ENCODE measurements at regions not wholly inside any gene's neighbourhood (a gene's known extent, or its start where the extent isn't known, plus 50 kb on each side); places are given as distances from the start of the nearest gene placed in this dataset.
"Not testable (repeated sequence)": the region's sequence is repeated elsewhere in the genome, so short reads cannot be mapped to it uniquely, and the experiment has no call there.

- not testable (repeated sequence) for DNase-seq (ENCODE audit: low read depth in 2 of 2)
These were observed 142.1 kb downstream of the SPATA31A6 start for GRCh38 chr9:42325561-42325960.

- not testable (repeated sequence) for DNase-seq (ENCODE audit: low read depth in 2 of 2)
These were observed 143.0 kb downstream of the SPATA31A6 start for GRCh38 chr9:42326482-42326881.

DNA sequence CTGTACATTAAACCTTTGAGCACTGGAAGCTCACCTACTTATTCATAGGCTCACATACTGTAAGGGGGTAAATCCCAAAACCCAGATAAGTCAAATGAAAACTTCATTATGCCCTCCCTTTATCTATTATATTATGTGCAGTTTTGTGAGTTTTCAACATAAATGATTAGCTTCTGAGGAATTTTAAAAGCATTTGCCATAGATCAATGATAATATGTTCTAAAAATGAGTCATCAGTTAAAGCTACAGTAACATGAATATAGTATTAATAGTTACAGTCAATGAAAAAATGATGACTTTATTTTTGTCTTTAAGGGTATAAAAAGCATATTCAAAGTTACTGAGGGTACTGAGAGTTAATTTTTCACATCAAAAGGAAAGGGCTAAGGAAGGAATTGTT is 151.9 kb downstream of the SPATA31A6 start:
- peak in 1 of 2 experiments; percentile 1 for DNase-seq (ENCODE audit: low read depth in 2 of 2)

DNA sequence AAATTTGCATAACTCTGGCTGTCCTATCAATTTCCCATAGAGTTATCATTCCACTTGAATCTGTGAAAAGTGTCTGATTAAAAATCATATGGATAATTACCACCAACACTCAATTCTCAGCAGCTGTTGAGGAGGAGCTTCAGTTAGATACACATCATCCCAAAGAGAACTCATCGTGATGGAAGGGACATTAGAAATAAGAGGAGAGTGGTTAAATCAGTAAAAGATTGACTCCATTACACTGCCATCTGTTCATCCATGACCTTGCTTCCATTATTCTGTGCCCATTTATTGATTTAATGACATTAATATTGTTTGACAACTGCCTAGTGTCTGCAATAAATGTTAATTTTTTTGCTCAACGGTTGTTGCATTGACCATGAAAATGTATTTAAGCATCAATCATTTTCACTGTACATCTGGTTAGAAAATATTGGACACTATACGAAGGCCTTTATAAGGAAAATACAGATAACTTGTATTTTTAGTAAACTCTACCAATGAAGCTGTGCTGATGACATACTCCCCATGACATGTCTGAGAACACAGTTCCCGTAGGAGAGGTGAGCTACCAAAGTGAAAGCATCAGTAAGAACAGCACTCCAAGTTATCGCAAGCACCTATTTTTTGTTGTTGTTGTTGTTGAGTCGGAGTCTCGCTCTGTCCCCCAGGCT is 152.7 kb downstream of the SPATA31A6 start:
- DNase-seq (ENCODE audit: low read depth in 2 of 2), result not testable (repeated sequence)

DNA sequence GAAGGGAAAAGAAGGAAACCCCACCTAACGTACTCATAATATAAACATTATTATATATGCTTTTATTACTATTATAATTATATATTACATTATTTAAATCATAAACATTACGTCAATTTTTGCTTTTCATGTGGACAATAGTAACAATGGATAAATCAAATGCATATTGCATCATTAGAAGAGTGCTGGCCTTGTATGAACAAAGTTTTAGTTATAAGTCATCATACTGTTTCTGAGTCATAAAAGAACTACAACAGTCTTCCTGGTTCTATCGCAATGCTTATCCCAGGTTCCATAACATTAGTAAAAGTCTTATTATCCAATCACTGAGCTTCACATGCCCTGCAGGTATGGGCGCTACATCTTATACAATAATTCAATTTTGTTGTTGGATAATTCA is 154.8 kb downstream of the SPATA31A6 start:
- DNase-seq (ENCODE audit: low read depth in 2 of 2), result not testable (repeated sequence)

GRCh38 chr9:42339671-42340434 is 156.4 kb downstream of the SPATA31A6 start:
- not testable (repeated sequence) for DNase-seq (ENCODE audit: low read depth in 2 of 2)

- not testable (repeated sequence) for DNase-seq (ENCODE audit: low read depth in 2 of 2)
These were observed 156.9 kb downstream of the SPATA31A6 start for GRCh38 chr9:42340435-42340723.

- DNase-seq (ENCODE audit: low read depth in 2 of 2), result not testable (repeated sequence)
These were observed 158.4 kb downstream of the SPATA31A6 start for GRCh38 chr9:42341860-42342259.

DNA sequence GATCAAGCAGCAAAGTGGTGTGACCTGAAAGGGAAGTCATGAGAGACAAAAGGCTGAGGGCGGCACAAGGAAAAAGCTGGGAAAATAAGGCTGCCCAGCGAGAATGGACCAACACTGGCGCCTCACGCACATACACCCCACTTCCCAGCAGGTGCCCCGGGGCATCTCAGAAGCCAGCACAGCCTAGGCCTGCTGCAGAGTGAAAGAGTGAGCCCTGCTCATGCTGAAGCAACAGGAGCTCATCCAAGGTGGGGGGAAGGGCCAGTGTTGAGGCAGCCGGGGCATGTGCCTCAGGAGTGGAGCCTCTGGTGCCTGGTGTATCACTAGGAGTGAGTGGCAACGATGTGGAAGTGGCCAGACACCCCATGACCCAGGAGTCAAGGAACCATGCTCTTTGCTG is 158.8 kb downstream of the SPATA31A6 start:
- DNase-seq (ENCODE audit: low read depth in 2 of 2), result not testable (repeated sequence)

DNA sequence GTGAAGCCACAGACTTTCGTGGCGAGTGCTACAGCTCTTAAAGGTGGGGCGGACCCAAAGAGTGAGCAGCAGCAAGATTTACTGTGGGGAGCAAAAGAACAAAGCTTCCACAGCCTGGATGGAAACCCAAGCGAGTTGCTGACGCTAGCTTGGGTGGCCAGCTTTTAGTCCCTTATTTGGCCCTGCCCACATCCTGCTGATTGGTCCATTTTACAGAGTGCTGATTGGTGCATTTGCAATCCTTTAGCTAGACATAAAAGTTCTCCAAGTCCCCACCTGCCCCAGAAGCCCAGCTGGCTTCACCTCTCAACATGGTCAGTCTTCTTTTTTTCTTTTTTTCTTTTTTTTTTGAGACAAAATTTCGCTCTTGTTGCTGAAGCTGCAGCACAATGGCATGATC is 161.0 kb downstream of the SPATA31A6 start:
- DNase-seq (ENCODE audit: low read depth in 2 of 2), result not testable (repeated sequence)

DNA sequence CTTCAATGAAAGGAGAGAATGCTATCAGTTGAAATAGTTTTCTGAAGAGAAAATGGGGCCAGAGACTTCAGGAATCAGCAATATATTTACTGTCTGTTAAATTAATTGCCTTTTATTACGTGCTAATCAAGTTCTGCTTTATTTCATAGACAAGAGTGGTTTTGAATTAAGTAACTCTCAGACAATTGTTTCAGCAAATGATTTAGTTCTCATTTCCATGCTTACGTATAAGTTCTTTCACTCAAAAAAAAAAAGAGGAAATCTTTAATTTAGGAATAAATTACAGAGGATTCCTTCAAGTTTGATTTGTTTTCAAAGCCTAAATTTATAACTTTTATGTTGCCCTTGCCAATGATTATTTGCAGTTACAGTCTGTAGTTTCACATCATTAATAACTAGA is 163.5 kb downstream of the SPATA31A6 start:
- DNase-seq (ENCODE audit: low read depth in 2 of 2), result not testable (repeated sequence)

DNA sequence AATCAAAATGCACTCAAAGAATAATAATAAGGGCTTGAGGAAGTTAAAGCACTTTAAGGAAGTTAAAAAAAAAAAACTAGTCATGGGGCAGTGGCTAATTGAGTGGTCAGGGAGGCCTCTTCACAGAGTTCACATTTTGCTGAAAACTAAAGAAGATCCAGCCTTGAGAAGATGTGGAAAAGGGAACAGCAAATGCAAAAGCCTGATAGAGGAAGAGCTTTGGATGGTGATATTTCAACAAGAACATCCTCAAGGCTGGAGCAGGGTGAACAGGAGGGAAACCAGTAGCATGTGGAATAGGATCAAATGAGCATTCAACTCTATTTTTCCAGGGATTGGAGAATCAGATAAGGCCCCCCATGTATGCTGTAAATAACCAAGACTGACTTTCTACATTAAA is 165.7 kb downstream of the SPATA31A6 start:
- not testable (repeated sequence) for DNase-seq (ENCODE audit: low read depth in 2 of 2)

DNA sequence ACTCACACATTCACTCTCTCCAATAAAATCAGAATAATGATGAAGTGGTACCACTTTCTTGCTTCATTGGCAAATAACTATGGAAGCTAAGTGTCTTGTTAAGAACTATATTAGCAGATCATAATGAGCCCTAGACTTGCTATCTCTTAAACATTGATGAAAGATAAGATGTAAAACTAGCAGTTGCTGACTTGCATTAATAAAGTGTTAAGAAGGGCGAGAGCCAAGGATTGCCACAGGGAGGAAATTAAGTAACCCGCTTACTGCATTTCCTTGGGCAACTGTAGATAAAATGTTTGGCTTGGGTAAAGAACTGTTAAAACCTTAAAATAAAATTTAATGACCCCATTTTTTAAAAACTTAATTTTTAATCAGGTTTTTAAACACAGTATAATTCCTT is 167.0 kb downstream of the SPATA31A6 start:
- not testable (repeated sequence) for DNase-seq (ENCODE audit: low read depth in 2 of 2)

DNA sequence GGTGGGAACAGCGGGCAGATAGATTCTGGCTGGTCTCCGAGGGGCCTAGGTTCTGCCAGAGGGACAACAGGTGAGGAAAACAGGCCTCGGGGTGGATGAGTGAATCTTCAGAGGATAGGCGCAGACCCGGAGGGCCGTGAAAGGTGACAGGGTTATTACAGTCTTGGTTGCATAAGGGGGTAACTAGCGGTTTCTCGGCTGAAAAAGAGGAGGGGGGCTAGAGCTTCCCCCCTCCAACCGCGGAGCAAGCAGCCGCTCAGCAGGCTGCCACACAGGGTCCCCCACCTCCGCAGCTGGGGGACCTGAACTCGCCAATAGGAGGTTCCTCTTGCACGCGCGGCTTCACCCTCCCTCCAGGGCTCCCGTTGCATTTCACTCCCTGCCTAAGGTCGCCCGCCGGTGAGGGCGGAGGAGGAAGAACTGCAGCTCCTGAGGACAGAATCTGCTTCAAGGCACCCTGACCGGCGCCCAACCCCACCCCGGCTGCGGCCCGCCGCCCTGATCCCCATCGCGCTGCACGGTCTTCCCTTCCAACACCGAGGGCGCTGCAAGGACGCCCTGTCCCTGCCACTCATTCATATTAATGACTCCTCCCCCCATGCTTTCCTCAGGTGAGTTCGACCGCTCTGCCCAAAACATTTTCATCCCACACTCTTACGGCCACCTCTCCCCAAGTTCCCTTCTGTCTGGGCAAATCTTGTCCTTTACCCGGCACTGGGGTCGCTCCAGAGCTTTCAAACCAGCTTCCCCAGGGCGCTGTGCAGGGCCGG is 174.3 kb downstream of the SPATA31A6 start:
- not testable (repeated sequence) for DNase-seq (ENCODE audit: low read depth in 2 of 2)

GRCh38 chr9:42358626-42359247 is 175.3 kb downstream of the SPATA31A6 start:
- DNase-seq (ENCODE audit: low read depth in 2 of 2), result not testable (repeated sequence)

- not testable (repeated sequence) for DNase-seq (ENCODE audit: low read depth in 2 of 2)
These were observed 181.2 kb downstream of the SPATA31A6 start for GRCh38 chr9:42364410-42365243.

DNA sequence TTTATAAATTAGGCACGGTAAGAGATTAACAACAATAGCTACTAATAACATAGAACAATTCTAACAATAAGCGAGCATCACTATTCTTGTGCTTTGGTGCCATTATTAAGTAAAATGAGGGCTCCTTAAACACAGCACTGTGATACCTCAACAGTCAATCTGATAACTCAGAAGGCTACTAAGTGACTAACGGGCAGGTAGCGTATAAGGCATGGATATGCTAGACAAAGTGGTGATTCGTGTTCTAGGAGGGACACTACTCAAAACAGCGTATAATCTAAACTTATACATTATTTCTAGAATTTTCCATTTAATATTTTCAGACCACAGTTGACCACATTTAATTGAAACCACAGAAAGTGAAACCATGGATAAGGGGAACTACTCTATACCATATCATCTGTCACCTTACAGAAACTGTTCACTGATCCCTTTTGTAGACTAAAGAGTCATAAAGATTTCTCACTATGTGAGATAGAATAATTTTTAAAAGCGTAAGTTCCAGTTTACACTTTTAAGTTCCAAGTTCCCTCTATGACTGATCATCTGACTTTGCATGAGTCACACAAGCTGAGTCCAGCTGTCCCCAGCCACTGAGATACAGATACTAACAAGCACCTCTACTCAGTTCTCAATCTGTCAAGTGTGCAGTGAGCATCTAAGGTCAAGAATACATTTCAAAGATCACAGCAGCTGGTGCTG is 181.9 kb downstream of the SPATA31A6 start:
- not testable (repeated sequence) for DNase-seq (ENCODE audit: low read depth in 2 of 2)

- not testable (repeated sequence) for DNase-seq (ENCODE audit: low read depth in 2 of 2)
These were observed 184.9 kb downstream of the SPATA31A6 start for GRCh38 chr9:42368279-42368881.

DNA sequence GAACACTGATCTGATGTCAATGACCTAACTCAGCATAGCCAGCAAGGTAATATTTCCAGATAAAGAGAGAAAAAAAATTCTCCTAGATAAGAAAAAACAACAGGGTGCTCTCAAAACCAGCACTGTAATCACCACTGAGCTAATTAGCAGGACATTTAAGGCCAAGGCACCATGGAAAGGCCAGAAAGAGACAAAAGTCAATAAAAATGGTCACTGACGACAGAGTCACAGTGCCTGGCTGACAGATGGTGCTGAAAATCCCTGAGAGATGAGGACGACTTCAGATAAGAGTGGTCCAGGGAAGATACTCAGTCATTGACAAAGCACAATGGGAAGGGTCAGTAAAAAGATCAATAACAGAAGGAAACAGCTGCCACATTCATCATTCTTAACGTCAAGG is 186.7 kb downstream of the SPATA31A6 start:
- DNase-seq (ENCODE audit: low read depth in 2 of 2), result not testable (repeated sequence)

GRCh38 chr9:42371417-42371816 is 188.0 kb downstream of the SPATA31A6 start:
- DNase-seq (ENCODE audit: low read depth in 2 of 2), result not testable (repeated sequence)

All from fibroblast of skin of left quadriceps (primary cell).